ENCODE measurements at regions not wholly inside any gene's neighbourhood (a gene's known extent, or its start where the extent isn't known, plus 50 kb on each side); places are given as distances from the start of the nearest gene placed in this dataset.
"Not testable (repeated sequence)": the region's sequence is repeated elsewhere in the genome, so short reads cannot be mapped to it uniquely, and the experiment has no call there.

DNA sequence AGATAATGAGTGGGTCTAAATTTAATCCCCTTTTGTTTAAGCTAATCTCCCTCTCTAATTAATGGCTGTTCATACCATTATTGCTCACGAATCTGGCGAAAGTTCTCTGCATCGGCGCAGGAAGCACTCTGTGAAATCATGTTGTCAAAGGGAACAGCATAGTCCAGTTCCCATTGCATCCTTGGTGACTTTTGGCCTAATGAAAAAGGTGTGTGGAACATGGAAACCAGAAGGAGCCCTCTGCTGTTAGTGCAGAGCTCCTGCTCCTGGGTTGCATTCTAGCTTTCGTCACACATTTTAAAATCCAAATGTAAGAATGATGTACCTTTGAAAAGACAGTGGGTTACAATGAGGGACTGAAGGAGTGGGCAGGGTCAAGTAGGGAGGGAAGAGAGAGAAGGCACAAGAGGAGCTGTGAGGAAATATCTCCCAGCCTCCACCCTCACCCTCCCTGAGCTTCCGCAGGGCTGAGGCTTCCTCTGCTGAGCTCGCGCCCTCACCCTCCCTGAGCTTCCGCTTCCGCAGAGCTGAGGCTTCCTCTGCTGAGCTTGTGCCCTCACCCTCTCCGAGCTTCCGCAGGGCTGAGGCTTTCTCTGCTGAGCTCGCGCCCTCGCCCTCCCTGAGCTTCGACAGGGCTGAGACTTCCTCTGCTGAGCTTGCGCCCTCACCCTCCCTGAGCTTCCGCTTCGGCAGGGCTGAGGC, 754.3 kb upstream of the TPTE start:
- not testable (repeated sequence) for DNase-seq

- no peak for DNase-seq
Measured at GRCh38 chr21:9767592-9768375, 753.6 kb upstream of the TPTE start.

DNA sequence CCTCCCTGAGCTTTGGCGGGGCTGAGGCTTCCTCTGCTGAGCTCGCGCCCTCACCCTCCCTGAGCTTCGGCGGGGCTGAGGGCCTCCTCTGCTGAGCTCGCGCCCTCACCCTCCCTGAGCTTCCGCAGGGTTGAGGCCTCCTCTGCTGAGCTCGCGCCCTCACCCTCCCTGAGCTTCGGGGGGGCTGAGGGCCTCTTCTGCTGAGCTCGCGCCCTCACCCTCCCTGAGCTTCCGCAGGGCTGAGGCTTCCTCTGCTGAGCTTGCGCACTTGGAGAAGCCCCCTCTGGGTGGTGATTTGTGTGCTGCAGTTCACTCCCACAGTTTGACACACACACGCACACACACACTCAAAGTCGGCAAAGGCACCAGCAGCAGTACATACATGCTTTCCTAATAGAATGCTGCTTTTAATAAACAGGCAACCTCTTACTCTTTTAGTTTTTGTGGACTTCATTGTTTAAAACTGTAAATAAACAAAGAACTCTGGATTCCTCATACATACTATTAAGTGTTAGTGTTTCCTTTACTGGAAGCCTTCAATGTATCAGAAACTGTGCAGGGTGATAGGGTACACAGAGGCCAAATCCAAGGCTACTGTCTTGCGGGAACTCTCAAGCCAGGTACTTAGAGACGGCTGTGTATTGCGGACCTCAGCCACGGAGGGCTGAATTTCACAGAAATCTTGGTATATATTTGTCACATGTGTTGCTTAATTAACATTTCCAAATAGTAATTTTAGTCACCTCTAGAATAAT, 752.8 kb upstream of the TPTE start:
- DNase-seq = not testable (repeated sequence)

DNA sequence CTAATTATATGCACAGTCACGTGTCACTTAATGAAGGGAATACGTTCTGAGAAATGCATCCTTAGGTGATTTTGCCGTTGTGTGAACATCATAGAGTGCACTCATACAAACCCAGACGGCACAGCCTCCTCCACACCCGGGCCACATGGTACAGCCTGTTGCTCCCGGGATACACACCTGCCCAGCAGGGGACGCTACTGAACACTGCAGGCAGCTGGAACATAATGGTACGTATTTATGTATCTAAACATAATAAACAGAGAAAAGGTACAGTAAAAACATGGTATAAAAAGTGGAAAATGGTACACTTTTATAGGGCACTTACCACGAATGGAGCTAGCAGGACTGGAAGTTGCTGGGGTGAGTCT, 752.3 kb upstream of the TPTE start:
- DNase-seq = not testable (repeated sequence)

GRCh38 chr21:9769718-9770690, 751.4 kb upstream of the TPTE start:
- not testable (repeated sequence) for DNase-seq

GRCh38 chr21:9771466-9772347, 749.7 kb upstream of the TPTE start:
- not testable (repeated sequence) for DNase-seq

DNA sequence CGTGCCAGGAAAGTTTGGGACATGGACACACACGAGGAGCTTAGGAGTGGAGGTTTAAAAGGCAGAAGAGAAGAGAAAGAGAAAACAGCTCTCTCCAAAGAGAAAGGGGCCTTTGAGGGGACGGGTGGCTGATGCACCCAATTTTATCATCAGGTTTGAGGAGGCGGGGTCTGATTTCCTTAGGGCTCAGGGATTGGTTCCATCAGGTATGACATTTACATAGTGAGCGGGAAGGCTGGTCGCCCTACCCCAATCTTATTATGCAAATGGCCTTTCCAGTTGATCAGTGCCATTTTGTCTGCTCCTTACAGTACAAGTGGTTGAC, 749.1 kb upstream of the TPTE start:
- no peak for DNase-seq

DNA sequence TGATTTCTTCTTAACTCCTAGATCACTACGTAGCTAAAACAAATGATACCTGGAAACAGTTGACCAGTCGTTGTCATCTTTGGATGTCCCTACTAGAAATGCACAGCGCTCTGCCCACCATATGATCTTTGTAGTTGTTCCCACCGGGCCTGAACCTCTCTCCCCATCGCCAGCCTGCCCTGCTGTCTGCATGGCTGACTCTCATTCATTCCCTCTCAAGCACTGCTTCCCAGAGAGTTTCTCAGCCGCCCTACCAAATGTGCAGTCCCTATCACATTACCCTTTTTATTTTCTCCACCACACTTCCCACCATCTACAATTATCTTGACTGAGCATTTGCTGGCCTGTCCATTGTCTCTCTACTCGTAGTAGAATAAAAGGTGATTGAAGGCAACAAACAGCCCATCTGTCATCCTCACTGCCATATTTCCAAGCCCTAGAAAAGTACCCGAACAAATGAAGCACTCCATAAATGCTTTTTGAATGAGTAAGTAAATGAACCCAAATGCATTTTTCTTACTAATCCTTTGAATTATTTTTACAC, 748.4 kb upstream of the TPTE start:
- DNase-seq = not testable (repeated sequence)

DNA sequence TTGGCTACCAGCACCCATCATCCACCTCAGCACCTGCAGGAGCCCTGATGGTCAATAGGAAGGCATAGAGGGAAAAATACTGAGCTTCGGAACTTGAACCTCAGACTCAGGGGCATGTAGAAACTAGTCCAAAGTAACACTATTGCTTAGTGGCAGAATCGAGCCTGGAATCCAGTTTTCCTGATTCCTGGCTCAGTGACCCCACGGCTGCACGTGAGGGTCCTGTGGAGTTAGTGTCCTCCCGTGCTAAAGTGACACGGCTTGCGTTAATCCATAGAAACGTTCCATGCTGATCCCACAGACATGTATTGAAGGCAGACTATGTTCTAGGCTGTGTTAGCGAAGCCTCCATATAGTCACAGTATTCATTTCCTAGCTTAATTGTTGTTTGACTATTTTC, 747.0 kb upstream of the TPTE start:
- no peak for DNase-seq

DNA sequence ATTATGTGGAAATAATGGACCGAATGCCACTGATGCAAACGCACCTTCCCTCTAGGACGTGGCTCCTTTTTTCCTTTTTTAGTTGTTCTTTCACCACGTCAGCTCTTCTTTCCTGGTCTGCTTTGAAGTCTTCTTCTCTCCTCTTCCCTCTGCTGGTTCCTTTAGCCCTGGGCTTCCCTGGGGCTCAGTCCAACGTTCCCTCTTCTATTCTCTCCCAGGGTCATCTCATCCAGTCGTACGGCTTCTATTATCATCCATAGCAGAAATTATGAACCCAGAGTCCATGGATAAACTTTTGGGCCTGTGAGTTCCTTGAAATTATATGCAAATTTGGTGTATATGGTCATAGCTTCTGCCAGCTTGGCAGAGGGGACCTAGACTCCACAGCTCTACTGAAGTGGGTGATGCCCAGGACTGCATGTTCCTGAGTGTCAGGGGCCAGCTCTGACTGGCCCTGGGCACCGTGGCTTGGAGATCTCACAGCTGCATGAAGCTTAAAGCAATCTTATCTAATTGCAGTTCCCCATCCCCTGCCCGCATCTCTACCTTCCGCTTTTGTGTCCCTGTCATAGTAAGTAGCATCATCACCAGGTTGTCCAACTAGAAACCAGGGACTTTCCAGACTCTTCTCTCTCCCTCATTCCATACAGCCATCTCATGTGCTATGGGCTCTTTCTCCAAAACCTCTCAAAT, 746.3 kb upstream of the TPTE start:
- DNase-seq = not testable (repeated sequence)

DNA sequence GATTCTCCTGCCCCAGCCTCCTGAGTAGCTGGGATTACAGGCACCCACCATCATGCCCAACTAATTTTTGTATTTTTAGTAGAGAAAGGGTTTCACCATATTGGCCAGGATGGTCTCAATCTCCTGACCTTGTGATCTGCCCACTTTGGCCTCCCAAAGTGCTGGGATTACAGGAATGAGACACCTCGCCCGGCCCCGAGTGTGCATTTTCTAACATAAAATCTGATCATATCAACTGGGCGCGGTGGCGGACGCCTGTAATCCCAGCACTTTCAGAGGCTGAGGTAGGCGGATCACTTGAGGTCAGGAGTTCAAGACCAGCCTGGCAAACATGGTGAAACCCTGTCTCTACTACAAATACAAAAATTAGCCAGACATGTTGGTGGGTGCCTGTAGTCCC, 745.5 kb upstream of the TPTE start:
- not testable (repeated sequence) for DNase-seq

DNA sequence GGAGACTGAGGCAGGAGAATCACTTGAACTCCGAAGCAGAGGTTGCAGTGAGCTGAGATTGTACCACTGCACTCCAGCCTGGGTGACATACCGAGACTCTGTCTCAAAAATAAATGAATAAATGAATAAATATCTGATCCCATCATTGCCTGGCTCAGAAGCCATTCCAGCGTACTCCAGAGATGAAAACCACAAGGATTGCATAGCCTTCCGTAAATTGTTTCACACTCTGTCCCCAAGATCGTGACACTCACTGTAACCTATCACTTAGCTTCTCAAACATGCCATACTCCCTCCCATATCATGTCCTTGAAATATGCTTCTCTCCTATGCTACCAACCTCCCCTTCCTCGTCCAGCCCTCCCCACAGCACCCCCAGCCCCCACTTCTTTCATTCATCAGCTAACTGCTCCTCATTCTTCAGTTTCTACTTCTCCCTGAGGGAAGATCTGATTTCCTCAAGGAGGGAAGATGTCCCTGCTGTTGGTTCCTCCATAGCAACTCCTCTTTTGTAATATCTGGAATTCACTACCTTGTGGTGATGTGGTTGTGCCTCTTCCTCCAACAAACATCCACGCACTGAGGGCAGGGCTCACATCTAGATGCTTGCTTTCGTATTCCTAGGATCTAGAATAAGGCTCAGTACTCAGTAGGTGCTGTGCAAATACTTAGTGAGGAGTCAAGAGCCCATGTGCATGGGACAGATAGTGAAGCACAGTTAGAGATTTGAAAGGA, 744.9 kb upstream of the TPTE start:
- DNase-seq = not testable (repeated sequence)

DNA sequence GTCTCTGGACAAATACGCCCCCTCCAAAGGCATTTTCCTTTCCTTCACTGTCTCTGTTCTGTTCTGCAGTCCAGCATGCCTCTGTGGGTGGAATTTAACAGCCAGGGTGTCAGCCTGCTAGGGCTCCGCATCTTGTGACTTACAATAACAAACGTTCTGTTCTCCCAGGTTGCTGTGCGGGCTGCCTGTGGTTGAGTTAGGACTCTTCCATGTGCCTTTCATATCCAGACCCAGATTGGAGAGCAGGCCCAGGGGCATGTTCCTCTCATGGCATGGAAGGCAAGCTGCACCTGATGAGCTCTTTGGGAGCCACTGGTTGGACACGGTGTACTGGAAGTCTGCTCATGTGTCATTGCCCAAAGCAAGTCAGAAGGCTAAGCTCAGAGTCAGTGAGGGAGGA, 742.8 kb upstream of the TPTE start:
- not testable (repeated sequence) for DNase-seq

- DNase-seq = no peak
Measured at GRCh38 chr21:9780441-9780937, 740.9 kb upstream of the TPTE start.

DNA sequence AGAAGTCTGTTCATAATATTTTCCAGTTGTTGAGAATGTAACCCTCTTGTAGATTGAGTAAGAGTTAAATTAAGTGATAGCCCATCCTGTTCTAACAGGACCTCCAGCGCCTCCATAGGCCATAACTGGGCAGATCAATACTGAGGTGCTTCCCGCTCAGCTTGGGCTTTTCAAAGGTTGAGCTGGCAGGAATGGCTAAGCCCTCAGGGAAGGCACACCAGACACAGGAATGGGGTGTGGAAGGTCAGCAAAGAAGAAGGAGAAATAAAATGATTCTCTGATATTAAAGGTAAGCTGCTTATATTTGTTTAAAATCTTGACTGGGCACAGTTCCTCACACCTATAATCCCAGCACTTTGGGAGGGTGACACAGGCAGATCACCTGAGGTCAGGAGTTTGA, 737.8 kb upstream of the TPTE start:
- DNase-seq = not testable (repeated sequence)

GRCh38 chr21:9784201-9784600, 737.2 kb upstream of the TPTE start:
- not testable (repeated sequence) for DNase-seq

GRCh38 chr21:9786092-9786491, 735.3 kb upstream of the TPTE start:
- not testable (repeated sequence) for DNase-seq

DNA sequence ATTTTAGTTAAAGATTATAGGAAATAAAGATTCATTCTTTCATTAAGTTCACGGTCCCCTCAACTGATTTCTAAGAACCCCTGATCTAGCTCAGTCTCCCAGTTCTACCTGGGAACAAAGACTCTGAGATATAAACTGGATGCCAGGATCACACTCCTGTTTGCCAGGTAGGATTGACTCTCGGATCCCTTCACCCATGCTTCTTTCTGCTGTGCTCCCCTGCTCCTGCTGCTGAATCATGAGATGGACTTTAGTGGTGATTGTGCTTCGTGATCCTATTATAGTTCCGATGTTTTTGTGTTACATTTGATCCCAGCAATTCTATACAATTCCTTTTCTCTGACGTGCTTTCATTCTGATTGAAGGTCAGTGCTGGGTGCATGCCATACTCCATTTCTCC, 733.1 kb upstream of the TPTE start:
- not testable (repeated sequence) for DNase-seq

DNA sequence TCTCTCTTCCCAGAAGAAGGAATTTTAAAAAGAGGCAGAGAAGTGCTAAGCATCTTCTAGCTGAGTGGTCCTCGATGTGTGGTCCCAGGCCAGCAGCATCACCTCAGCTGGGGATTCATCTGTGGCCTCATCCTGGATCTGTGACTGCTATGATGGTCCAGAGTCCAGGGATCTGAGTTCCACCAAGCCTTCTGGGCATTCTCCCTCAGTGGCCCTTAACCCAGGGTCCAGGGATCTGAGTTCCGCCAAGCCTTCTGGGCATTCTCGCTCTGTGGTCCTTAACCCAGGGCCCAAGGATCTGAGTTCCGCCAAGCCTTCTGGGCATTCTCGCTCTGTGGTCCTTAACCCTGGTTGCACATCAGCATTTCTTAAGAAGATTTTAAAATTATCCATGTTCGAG, 731.0 kb upstream of the TPTE start:
- not testable (repeated sequence) for DNase-seq

DNA sequence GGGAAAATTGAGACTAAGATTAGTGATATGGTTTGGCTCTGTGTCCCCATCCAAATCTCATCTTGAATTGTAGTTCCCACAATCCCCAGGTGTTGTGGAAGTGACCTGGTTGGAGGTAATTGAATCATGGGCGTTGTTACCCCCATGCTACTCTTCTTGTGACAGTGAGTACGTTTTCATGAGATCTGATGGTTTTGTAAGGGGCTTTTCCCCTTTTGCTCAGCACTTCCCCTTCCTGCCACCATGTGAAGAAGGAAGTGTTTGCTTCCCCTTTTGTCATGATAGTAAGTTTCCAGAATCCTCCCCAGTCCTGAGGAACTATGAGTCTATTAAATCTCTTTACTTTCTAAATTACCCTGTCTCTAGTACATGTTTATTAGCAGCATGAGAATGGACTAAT, 729.9 kb upstream of the TPTE start:
- not testable (repeated sequence) for DNase-seq

Measured in activated naive CD4-positive, alpha-beta T cell treated with anti-CD3 and anti-CD28 coated beads, Interleukin-2, amount 50 U/mL, for 16 hours (primary cell).